ENCODE measurements at regions not wholly inside any gene's neighbourhood (a gene's known extent, or its start where the extent isn't known, plus 50 kb on each side); places are given as distances from the start of the nearest gene placed in this dataset.

- H3K4me3 ChIP-seq = no peak overlapping the region
- H3K36me3 ChIP-seq = no peaks in the 10 kb centered on the region
- DNase-seq (ENCODE audit: low spot score) = no peak
- TF ChIP-seq CTCF (IDR thresholded peaks at IDR 0.05) (no peak), POLR2AphosphoS5 (IDR thresholded peaks at IDR 0.05) (no peak)
- H3K9me3 ChIP-seq = no peaks in the 10 kb centered on the region
- no peak overlapping the region for H3K27ac ChIP-seq
- no peaks in the 10 kb centered on the region for H3K27me3 ChIP-seq (replicated peaks; ENCODE audit: insufficient read depth)
- WGBS = 62% methylated on average over 2 of the region's 3 CpGs
- intact Hi-C loops (cut with DNase I) = no loop called here
- H3K4me1 ChIP-seq (replicated peaks) = no peaks in the 10 kb centered on the region
These were observed 251.8 kb upstream of the KIRREL3 start for GRCh38 chr11:127252321-127252720.

DNA sequence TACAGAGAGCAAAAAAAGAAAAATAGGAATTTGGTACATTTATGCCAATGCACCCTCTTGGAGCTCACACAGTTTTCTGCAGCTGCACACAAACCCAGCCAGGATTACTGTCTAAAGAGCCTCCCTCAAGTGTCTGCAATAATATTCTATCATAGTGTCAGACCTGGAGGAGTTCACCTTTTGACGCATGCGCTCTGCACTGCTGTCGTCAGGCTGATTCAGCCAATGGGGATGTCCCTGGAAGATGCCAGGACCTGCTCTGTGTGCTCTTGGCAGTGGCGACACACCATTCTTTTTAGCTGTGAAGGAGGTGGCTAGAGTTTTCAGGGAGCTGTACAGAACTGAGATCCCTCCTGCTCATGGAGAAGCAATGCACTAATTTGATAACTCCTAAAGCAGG is 249.0 kb upstream of the KIRREL3 start:
- H3K27ac ChIP-seq = no peak overlapping the region
- no peaks in the 10 kb centered on the region for H3K27me3 ChIP-seq (replicated peaks; ENCODE audit: insufficient read depth)

DNA sequence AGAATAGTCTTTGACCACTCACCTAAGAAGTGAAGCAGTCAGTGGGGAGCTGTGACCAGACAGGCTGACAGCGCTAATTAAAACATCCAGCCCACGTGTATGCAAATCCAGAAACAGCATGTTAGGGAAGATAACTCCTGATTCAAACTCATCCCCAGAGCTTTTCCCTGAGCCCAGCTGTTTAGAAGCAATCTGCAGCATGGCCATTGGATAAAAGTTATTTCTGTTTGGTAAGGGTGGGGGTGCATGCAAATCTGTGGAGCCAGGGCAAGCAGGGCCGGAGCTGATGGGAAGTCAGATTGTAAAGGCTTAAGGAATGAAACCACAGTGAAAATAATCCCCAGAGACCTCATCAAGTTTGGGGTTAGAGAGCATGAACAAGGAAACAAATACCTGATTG is 247.9 kb upstream of the KIRREL3 start:
- intact Hi-C loops (cut with DNase I) = no loop called here
- Histone ChIP-seq H3K27me3 (replicated peaks; ENCODE audit: insufficient read depth) (no peaks in the 10 kb centered on the region), H3K27ac (no peak overlapping the region), H3K4me3 (no peak overlapping the region), H3K36me3 (no peaks in the 10 kb centered on the region), H3K9me3 (no peaks in the 10 kb centered on the region), H3K4me1 (replicated peaks) (no peaks in the 10 kb centered on the region)
- TF ChIP-seq POLR2A (IDR thresholded peaks at IDR 0.05) (no peak), CTCF (IDR thresholded peaks at IDR 0.05) (no peak)
- DNase-seq (ENCODE audit: low spot score) = no peak
- 68% methylated on average over 3 of the region's 3 CpGs for WGBS

More for the DNA sequence above, 249.0 kb upstream of the KIRREL3 start:
- WGBS = 97% methylated on average over 4 of the region's 4 CpGs
- intact Hi-C loops (cut with DNase I) = no loop called here
- DNase-seq (ENCODE audit: low spot score) = no peak
- TF ChIP-seq POLR2AphosphoS5 (IDR thresholded peaks at IDR 0.05) = no peak
- no peak for TF ChIP-seq CTCF (IDR thresholded peaks at IDR 0.05)
- no peak for TF ChIP-seq POLR2A (IDR thresholded peaks at IDR 0.05)
- no peaks in the 10 kb centered on the region for H3K4me1 ChIP-seq (replicated peaks)
- H3K36me3 ChIP-seq = no peaks in the 10 kb centered on the region
- H3K4me3 ChIP-seq = no peak overlapping the region
- no peaks in the 10 kb centered on the region for H3K9me3 ChIP-seq

DNA sequence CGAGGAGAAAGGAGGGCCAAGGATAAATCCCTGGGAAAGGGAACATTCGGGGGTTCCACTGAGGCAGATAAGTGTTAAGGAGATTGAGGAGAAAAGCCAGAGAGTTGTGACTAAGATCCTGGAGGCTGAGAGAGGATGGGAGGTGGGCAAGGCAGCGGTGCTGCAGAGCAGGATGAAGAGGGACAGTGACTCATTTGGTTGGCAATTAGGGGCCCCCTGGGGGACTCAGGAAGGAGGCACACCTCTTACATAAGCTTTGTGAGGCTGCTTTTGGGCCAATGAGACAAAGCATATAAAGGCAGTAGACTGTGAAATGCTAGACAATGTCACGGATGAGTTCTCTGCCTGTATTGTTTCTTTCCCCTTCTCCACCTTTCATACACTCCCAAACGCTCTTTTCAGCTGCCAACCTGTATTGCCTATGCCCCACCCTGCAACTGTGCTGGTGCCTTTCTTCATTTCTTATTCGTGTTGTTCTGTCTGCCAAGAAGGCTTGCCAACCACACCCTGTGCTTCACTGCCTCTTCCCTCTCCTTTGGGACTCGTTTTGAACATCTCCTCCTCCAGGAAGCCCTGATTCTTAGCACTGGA is 246.8 kb upstream of the KIRREL3 start:
- no peak for DNase-seq (ENCODE audit: low spot score)
- intact Hi-C loops (cut with DNase I) = no loop called here
- no peaks in the 10 kb centered on the region for H3K36me3 ChIP-seq
- no peaks in the 10 kb centered on the region for H3K4me1 ChIP-seq (replicated peaks)
- no peaks in the 10 kb centered on the region for H3K9me3 ChIP-seq
- no peaks in the 10 kb centered on the region for H3K27me3 ChIP-seq (replicated peaks; ENCODE audit: insufficient read depth)
- 53% methylated on average over 7 of the region's 7 CpGs for WGBS
- no peak for TF ChIP-seq POLR2AphosphoS5 (IDR thresholded peaks at IDR 0.05)
- no peak for TF ChIP-seq POLR2A (IDR thresholded peaks at IDR 0.05)
- no peak for TF ChIP-seq CTCF (IDR thresholded peaks at IDR 0.05)
- no peak overlapping the region for H3K4me3 ChIP-seq
- no peak overlapping the region for H3K27ac ChIP-seq

GRCh38 chr11:127242676-127243075 is 242.1 kb upstream of the KIRREL3 start:
- intact Hi-C loops (cut with DNase I) = no loop called here
- H3K4me3 ChIP-seq = no peak overlapping the region
- H3K9me3 ChIP-seq = no peaks in the 10 kb centered on the region
- WGBS = 40% methylated on average over 2 of the region's 2 CpGs
- no peaks in the 10 kb centered on the region for H3K27me3 ChIP-seq (replicated peaks; ENCODE audit: insufficient read depth)
- no peaks in the 10 kb centered on the region for H3K36me3 ChIP-seq
- DNase-seq (ENCODE audit: low spot score) = no peak
- H3K27ac ChIP-seq = no peak overlapping the region
- TF ChIP-seq POLR2A (IDR thresholded peaks at IDR 0.05) = no peak
- no peak for TF ChIP-seq POLR2AphosphoS5 (IDR thresholded peaks at IDR 0.05)
- TF ChIP-seq CTCF (IDR thresholded peaks at IDR 0.05) = no peak
- H3K4me1 ChIP-seq (replicated peaks) = no peaks in the 10 kb centered on the region

Measured in prostate gland (tissue), 2 donors.